Panc1 (cell line): ENCODE measurements at regions not wholly inside any gene's neighbourhood (a gene's known extent, or its start where the extent isn't known, plus 50 kb on each side); places are given as distances from the start of the nearest gene placed in this dataset.

Experiments used
- ATAC-seq: fragments of 200-7000 bp; cut with Tn5 transposase; 2 replicates; pipeline ENCODE4 v1.9.1; 2020; ENCODE audit warnings: mild to moderate bottlenecking, moderate library complexity
- BruUV-seq: library from RNA; stranded (reverse); fragments of 400-500 nt; replicated peaks from 2 replicates; lab custom pipeline; 2021; lab: Mats Ljungman, UMichigan
- CTCF ChIA-PET: fragments of 300-600 bp; sonication (Branson Sonifier 250); formaldehyde crosslinking; loops from one replicate; lab custom pipeline; 2022; ENCODE audit warnings: antibody characterized with exemption; lab: Charles Lee
- POLR2A ChIA-PET: fragments of 300-600 bp; sonication (Branson Sonifier 250); formaldehyde crosslinking; loops from one replicate; lab custom pipeline; 2022; ENCODE audit warnings: antibody characterized with exemption; lab: Charles Lee
- DNase-seq: peaks from one replicate; pipeline ENCODE4 v3.0.0-alpha.2; 2010; ENCODE audit warnings: low read depth, low spot score
- H3K27ac ChIP-seq: 2 replicates; pipeline ENCODE4 v1.5.1; 2011; ENCODE audit warnings: mild to moderate bottlenecking, low read length, inconsistent platforms
- H3K27me3 ChIP-seq: fragments of 200-500 bp; sonication (Bioruptor generic); 2 replicates; pipeline ENCODE4 v1.6.0; 2014; ENCODE audit warnings: low read length, inconsistent platforms; ENCODE audit not compliant: control insufficient read depth, insufficient read depth
- H3K36me3 ChIP-seq: fragments of 200-500 bp; sonication (Bioruptor generic); 2 replicates; pipeline ENCODE4 v1.5.1; 2014; ENCODE audit warnings: inconsistent platforms, mild to moderate bottlenecking, low read length, moderate library complexity; ENCODE audit not compliant: control insufficient read depth, insufficient read depth
- H3K4me1 ChIP-seq: 2 replicates; pipeline ENCODE4 v1.5.1; 2011; ENCODE audit warnings: inconsistent platforms, mild to moderate bottlenecking, low read length, moderate library complexity; ENCODE audit not compliant: control insufficient read depth, insufficient read depth
- H3K4me3 ChIP-seq, 2 experiments: 2 replicates each; pipeline ENCODE4 v1.5.1; 2011 to 2012; ENCODE audit warnings: low read depth in 2 of 2, low read length in 2 of 2, mild to moderate bottlenecking in 2 of 2, inconsistent platforms in 1 of 2, moderate library complexity in 1 of 2
- H3K9me3 ChIP-seq: fragments of 200-500 bp; sonication (Bioruptor generic); 2 replicates; pipeline ENCODE4 v1.5.1; 2014; ENCODE audit warnings: low read depth, mild to moderate bottlenecking, inconsistent platforms, low read length, moderate library complexity; ENCODE audit not compliant: control insufficient read depth, insufficient read depth
- POLR2AphosphoS5 ChIP-seq: IDR thresholded peaks from 2 replicates; pipeline ENCODE4 v1.6.1; 2012; ENCODE audit warnings: mild to moderate bottlenecking, low read depth, low read length, moderate library complexity
- SIN3A ChIP-seq: IDR thresholded peaks from 2 replicates; pipeline ENCODE4 v1.6.1; 2012; ENCODE audit warnings: low read depth, mild to moderate bottlenecking, low read length, moderate library complexity, borderline replicate concordance; ENCODE audit not compliant: insufficient read depth
- TCF7L2 ChIP-seq: IDR thresholded peaks from 2 replicates; pipeline ENCODE4 v1.6.1; 2011; ENCODE audit warnings: mild to moderate bottlenecking, low read depth, low read length, inconsistent platforms
- in situ Hi-C: cut with HindIII; loops from 2 replicates; pipeline ENCODE4 v1.10.0; 2016; ENCODE audit warnings: low sequenced_read_pairs, low pct_unique_long_range_greater_than_20kb
- intact Hi-C: fragments of 100-400 bp; cut with micrococcal nuclease; formaldehyde crosslinking; loops from one replicate; pipeline ENCODE4 v1.10.0; 2022; ENCODE audit not compliant: unreplicated experiment
- TF ChIP-seq, protein P1 (sequence below): fragments of 450-650 bp; IDR thresholded peaks from 2 replicates; pipeline ENCODE4 v1.5.1; 2017; ENCODE audit warnings: mild to moderate bottlenecking
- TF ChIP-seq, protein P2 (sequence below), 2 experiments: IDR thresholded peaks; 2 replicates each; pipeline ENCODE4 v1.6.1; 2011 to 2012; ENCODE audit warnings: low read depth in 2 of 2, control low read depth in 1 of 2, low read length in 1 of 2, mild to moderate bottlenecking in 1 of 2, moderate library complexity in 1 of 2; ENCODE audit not compliant: insufficient read depth in 1 of 2

DNA sequence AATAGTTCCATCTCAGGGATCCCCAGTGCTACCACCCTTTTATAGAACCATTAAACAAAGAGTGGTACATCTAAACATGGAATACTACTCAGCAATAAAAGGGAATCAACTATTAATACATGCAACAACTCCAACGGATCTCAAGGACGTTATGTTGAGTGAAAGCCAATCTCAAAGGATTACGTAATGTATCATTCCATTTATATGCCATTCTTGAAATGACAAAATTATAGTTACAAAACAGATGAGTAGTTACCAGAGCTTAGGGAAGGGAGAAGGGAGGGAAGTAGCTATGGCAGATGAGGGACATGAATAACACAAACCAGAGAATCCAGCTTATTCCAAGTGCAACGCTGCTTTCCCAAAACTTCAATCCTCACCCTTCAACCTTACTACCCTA is 69.5 kb downstream of the ACTL7B start:
- TF ChIP-seq POLR2AphosphoS5 (no peak), SIN3A (no peak), TCF7L2 (no peak)
- TF ChIP-seq, protein P1, sequence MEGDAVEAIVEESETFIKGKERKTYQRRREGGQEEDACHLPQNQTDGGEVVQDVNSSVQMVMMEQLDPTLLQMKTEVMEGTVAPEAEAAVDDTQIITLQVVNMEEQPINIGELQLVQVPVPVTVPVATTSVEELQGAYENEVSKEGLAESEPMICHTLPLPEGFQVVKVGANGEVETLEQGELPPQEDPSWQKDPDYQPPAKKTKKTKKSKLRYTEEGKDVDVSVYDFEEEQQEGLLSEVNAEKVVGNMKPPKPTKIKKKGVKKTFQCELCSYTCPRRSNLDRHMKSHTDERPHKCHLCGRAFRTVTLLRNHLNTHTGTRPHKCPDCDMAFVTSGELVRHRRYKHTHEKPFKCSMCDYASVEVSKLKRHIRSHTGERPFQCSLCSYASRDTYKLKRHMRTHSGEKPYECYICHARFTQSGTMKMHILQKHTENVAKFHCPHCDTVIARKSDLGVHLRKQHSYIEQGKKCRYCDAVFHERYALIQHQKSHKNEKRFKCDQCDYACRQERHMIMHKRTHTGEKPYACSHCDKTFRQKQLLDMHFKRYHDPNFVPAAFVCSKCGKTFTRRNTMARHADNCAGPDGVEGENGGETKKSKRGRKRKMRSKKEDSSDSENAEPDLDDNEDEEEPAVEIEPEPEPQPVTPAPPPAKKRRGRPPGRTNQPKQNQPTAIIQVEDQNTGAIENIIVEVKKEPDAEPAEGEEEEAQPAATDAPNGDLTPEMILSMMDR: no peak
- TF ChIP-seq, protein P2, sequence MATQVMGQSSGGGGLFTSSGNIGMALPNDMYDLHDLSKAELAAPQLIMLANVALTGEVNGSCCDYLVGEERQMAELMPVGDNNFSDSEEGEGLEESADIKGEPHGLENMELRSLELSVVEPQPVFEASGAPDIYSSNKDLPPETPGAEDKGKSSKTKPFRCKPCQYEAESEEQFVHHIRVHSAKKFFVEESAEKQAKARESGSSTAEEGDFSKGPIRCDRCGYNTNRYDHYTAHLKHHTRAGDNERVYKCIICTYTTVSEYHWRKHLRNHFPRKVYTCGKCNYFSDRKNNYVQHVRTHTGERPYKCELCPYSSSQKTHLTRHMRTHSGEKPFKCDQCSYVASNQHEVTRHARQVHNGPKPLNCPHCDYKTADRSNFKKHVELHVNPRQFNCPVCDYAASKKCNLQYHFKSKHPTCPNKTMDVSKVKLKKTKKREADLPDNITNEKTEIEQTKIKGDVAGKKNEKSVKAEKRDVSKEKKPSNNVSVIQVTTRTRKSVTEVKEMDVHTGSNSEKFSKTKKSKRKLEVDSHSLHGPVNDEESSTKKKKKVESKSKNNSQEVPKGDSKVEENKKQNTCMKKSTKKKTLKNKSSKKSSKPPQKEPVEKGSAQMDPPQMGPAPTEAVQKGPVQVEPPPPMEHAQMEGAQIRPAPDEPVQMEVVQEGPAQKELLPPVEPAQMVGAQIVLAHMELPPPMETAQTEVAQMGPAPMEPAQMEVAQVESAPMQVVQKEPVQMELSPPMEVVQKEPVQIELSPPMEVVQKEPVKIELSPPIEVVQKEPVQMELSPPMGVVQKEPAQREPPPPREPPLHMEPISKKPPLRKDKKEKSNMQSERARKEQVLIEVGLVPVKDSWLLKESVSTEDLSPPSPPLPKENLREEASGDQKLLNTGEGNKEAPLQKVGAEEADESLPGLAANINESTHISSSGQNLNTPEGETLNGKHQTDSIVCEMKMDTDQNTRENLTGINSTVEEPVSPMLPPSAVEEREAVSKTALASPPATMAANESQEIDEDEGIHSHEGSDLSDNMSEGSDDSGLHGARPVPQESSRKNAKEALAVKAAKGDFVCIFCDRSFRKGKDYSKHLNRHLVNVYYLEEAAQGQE (IDR thresholded peaks at IDR 0.05; ENCODE audit: insufficient read depth in 1 of 2, low read depth in 2 of 2, low read length in 1 of 2): no peak
- Histone ChIP-seq H3K9me3 (no peaks in the 10 kb centered on the region), H3K27me3 (no peaks in the 10 kb centered on the region; the same call in 1 of the 2 replicates), H3K27ac (no peak overlapping the region), H3K4me1 (no peaks in the 10 kb centered on the region), H3K4me3 (no peak overlapping the region), H3K36me3 (no peaks in the 10 kb centered on the region)
- POLR2A ChIA-PET: interaction anchor here (0.5 kb wide), 1 partner anchor 1218 kb away, joined by 5 read pairs; no protein-coding TSS in a partner anchor
- BruUV-seq: no TSS peak
- ATAC-seq: no peak
- intact Hi-C loops: no loop called here
- DNase-seq: no peak
- CTCF ChIA-PET: no interaction called here
- in situ Hi-C loops: no loop called here

DNA sequence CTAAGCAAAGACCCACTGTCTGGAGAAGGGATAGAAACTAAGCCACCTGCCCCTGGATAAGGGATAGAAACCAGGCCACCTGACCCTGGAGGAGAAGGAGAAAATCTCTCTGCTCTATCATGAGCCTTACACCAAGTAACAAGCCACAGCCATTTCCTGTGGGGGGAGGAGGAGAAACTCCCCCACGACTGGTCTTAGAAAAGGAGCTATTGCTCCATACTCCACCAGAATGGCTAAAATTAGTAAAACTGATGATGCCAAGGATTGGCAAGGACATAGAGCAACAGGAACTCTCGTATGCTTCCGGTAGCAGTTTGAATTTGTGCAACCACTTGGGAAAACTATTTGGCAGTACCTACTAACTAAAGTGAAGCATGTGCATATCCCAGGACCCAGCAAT is 70.8 kb downstream of the ACTL7B start:
- Histone ChIP-seq H3K27me3 (no peaks in the 10 kb centered on the region; the same call in none of the 2 replicates), H3K9me3 (no peaks in the 10 kb centered on the region), H3K4me1 (no peaks in the 10 kb centered on the region), H3K27ac (no peak overlapping the region), H3K4me3 (no peak overlapping the region), H3K36me3 (no peaks in the 10 kb centered on the region)
- intact Hi-C loops: no loop called here
- DNase-seq: no peak
- ChIA-PET POLR2A (no interaction called here), CTCF (no interaction called here)
- no TSS peak for BruUV-seq
- ATAC-seq: no peak
- in situ Hi-C loops: no loop called here
- no peak for TF ChIP-seq SIN3A
- no peak for TF ChIP-seq TCF7L2
- TF ChIP-seq, protein P2 (IDR thresholded peaks at IDR 0.05; ENCODE audit: insufficient read depth in 1 of 2, low read depth in 2 of 2, low read length in 1 of 2): no peak
- no peak for TF ChIP-seq POLR2AphosphoS5
- TF ChIP-seq, protein P1: no peak
